ENCODE measurements at regions not wholly inside any gene's neighbourhood (a gene's known extent, or its start where the extent isn't known, plus 50 kb on each side); places are given as distances from the start of the nearest gene placed in this dataset.

- TF ChIP-seq MAX (IDR thresholded peaks at IDR 0.05) (no peak), REST (IDR thresholded peaks at IDR 0.05) (no peak)
These were observed 636.9 kb downstream of the TMEM121 start for GRCh38 chr14:106163316-106163715.
